ENCODE measurements at regions not wholly inside any gene's neighbourhood (a gene's known extent, or its start where the extent isn't known, plus 50 kb on each side); places are given as distances from the start of the nearest gene placed in this dataset.

DNA sequence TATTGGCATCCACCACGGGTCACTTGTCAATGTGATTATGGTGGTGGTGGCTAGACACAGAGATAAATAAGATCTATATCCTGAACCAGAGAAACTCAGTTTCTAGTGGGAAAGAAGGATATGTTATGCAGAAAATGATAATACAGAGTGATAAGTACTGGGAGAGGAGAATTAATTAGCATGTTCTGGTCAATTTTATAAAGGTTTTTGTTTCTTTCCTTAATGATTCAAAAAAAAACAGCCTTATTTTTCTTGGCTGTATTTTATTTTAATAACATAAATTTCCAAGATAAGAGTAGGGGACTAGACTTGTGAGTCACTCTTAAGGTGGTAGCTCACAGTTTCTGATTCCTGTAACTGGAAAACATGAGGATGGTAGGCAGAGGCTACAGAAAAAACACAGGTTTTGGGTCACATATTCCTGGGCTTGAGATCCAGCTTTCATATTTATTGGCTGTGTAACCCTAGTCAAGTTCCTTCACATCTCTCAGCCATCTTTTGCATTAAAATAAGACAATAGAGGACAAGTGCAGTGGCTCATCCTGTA lies 350.3 kb upstream of the RPS23 start:
- no peak for TF ChIP-seq ZNF274 (IDR thresholded peaks at IDR 0.05; ENCODE audit: borderline replicate concordance, extremely low read depth, low read length)
- no peak for TF ChIP-seq EGR1 (IDR thresholded peaks at IDR 0.05; ENCODE audit: borderline replicate concordance, low read depth, low read length)
- TF ChIP-seq, protein P1, sequence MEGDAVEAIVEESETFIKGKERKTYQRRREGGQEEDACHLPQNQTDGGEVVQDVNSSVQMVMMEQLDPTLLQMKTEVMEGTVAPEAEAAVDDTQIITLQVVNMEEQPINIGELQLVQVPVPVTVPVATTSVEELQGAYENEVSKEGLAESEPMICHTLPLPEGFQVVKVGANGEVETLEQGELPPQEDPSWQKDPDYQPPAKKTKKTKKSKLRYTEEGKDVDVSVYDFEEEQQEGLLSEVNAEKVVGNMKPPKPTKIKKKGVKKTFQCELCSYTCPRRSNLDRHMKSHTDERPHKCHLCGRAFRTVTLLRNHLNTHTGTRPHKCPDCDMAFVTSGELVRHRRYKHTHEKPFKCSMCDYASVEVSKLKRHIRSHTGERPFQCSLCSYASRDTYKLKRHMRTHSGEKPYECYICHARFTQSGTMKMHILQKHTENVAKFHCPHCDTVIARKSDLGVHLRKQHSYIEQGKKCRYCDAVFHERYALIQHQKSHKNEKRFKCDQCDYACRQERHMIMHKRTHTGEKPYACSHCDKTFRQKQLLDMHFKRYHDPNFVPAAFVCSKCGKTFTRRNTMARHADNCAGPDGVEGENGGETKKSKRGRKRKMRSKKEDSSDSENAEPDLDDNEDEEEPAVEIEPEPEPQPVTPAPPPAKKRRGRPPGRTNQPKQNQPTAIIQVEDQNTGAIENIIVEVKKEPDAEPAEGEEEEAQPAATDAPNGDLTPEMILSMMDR (IDR thresholded peaks at IDR 0.05; ENCODE audit: control extremely low read depth in 1 of 3, insufficient read depth in 1 of 3, low read depth in 1 of 3, low read length in 3 of 3) = no peak
- TF ChIP-seq SUZ12 (IDR thresholded peaks at IDR 0.05; ENCODE audit: low read length) = no peak
- no peak for TF ChIP-seq USF2 (IDR thresholded peaks at IDR 0.05; ENCODE audit: low read length)
- TF ChIP-seq YY1 (IDR thresholded peaks at IDR 0.05; ENCODE audit: low read depth, low read length) = no peak
- no peak for TF ChIP-seq GTF2F1 (IDR thresholded peaks at IDR 0.05; ENCODE audit: borderline replicate concordance, low read depth, low read length)
- no peak for TF ChIP-seq POLR2A (IDR thresholded peaks at IDR 0.05; ENCODE audit: control extremely low read depth in 1 of 2, low read depth in 2 of 2, low read length in 2 of 2)
- TF ChIP-seq BRCA1 (IDR thresholded peaks at IDR 0.05; ENCODE audit: low read depth, low read length) = no peak
- TF ChIP-seq, protein P2, sequence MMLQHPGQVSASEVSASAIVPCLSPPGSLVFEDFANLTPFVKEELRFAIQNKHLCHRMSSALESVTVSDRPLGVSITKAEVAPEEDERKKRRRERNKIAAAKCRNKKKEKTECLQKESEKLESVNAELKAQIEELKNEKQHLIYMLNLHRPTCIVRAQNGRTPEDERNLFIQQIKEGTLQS (IDR thresholded peaks at IDR 0.05; ENCODE audit: insufficient read depth, low read depth, low read length) = no peak
- TF ChIP-seq POLR2AphosphoS5 (IDR thresholded peaks at IDR 0.05; ENCODE audit: low read depth, low read length) = no peak

Measured in H1 (cell line).